Tibial nerve (tissue), 4 donors: ENCODE measurements at regions not wholly inside any gene's neighbourhood (a gene's known extent, or its start where the extent isn't known, plus 50 kb on each side); places are given as distances from the start of the nearest gene placed in this dataset.

Experiments
- EP300 ChIP-seq, 2 donors: sonication (generic); formaldehyde crosslinking; IDR thresholded peaks; one replicate each; pipeline ENCODE4 v1.6.1; 2017; ENCODE audit warnings: antibody characterized with exemption in 2 of 2, mild to moderate bottlenecking in 1 of 2
- POLR2A ChIP-seq, 2 donors: fragments of 450-650 bp; IDR thresholded peaks; one replicate each; pipeline ENCODE4 v1.6.1; 2017; ENCODE audit warnings: antibody characterized with exemption in 2 of 2, mild to moderate bottlenecking in 2 of 2, moderate library complexity in 2 of 2
- TF ChIP-seq, protein P1 (sequence below), 5 experiments: fragments of 200-600 bp in 3 of 5; fragments of 450-650 bp in 2 of 5; sonication (generic) in 3 of 5; IDR thresholded peaks; one replicate each; pipeline ENCODE4 v1.5.1; 2016 to 2019; ENCODE audit warnings: antibody characterized with exemption in 5 of 5, mild to moderate bottlenecking in 3 of 5, moderate library complexity in 2 of 5

DNA sequence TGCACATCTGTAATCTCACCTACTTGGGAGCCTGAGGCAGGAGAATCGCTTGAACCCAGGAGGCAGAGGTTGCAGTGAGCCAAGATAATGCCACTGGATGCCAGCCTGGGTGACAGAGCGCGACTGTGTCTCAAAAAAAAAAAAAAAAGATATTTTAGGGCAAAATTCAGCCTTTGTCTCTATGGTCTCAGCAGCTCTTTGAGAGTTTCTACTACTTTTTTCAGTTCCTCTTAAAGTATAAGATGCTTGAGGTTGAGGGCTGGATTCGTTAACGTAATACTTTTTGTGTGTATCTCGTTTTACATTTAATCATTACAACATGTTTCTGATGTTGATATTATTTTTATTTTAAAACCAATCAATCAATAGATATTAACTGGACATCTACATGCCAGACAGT lies 381.2 kb upstream of the TBL1XR1 start:
- TF ChIP-seq, protein P1, sequence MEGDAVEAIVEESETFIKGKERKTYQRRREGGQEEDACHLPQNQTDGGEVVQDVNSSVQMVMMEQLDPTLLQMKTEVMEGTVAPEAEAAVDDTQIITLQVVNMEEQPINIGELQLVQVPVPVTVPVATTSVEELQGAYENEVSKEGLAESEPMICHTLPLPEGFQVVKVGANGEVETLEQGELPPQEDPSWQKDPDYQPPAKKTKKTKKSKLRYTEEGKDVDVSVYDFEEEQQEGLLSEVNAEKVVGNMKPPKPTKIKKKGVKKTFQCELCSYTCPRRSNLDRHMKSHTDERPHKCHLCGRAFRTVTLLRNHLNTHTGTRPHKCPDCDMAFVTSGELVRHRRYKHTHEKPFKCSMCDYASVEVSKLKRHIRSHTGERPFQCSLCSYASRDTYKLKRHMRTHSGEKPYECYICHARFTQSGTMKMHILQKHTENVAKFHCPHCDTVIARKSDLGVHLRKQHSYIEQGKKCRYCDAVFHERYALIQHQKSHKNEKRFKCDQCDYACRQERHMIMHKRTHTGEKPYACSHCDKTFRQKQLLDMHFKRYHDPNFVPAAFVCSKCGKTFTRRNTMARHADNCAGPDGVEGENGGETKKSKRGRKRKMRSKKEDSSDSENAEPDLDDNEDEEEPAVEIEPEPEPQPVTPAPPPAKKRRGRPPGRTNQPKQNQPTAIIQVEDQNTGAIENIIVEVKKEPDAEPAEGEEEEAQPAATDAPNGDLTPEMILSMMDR (IDR thresholded peaks at IDR 0.05), result no peak
- TF ChIP-seq POLR2A (IDR thresholded peaks at IDR 0.05) (no peak), EP300 (IDR thresholded peaks at IDR 0.05) (no peak)
